Spleen (tissue), 11 donors: ENCODE measurements at regions not wholly inside any gene's neighbourhood (a gene's known extent, or its start where the extent isn't known, plus 50 kb on each side); places are given as distances from the start of the nearest gene placed in this dataset.

ENCODE experiments used
- DNase-seq: peaks from one replicate; pipeline ENCODE4 v3.0.0-alpha.2; 2020
- H3K27ac ChIP-seq, 8 donors: fragments of 200-600 bp; sonication (generic) in 7 of 8; 1 replicate in 4 of 8; 2 replicates in 4 of 8; pipeline versions ENCODE4 v1.5.0 to v1.8.0; 2016 to 2021; ENCODE audit warnings: inconsistent platforms in 4 of 8, mild to moderate bottlenecking in 4 of 8, moderate library complexity in 1 of 8
- H3K27me3 ChIP-seq, 7 donors: fragments of 200-600 bp; sonication (generic) in 6 of 7; replicated peaks in 1 of 7; 1 replicate in 4 of 7; 2 replicates in 3 of 7; pipeline versions ENCODE4 v1.5.0 to v1.8.0; 2016 to 2021; ENCODE audit warnings: inconsistent platforms in 3 of 7, mild to moderate bottlenecking in 1 of 7
- H3K36me3 ChIP-seq, 6 donors: fragments of 200-600 bp; sonication (generic) in 5 of 6; 1 replicate in 4 of 6; 2 replicates in 2 of 6; pipeline versions ENCODE4 v1.5.0 to v1.8.0; 2016 to 2021; ENCODE audit warnings: inconsistent platforms in 2 of 6
- H3K4me1 ChIP-seq, 6 donors: fragments of 200-600 bp; sonication (generic) in 5 of 6; 1 replicate in 3 of 6; 2 replicates in 3 of 6; pipeline versions ENCODE4 v1.5.0 to v1.8.0; 2016 to 2021; ENCODE audit warnings: inconsistent platforms in 3 of 6
- H3K4me3 ChIP-seq, 8 donors: fragments of 200-600 bp; sonication (generic) in 7 of 8; 1 replicate in 4 of 8; 2 replicates in 4 of 8; pipeline versions ENCODE4 v1.5.0 to v1.8.0; 2016 to 2021; ENCODE audit warnings: inconsistent platforms in 4 of 8, mild to moderate bottlenecking in 4 of 8, moderate library complexity in 2 of 8
- H3K9me3 ChIP-seq, 8 donors: fragments of 200-600 bp; sonication (generic) in 7 of 8; 1 replicate in 4 of 8; 2 replicates in 4 of 8; pipeline versions ENCODE4 v1.5.0 to v1.8.0; 2016 to 2021; ENCODE audit warnings: inconsistent platforms in 4 of 8
- POLR2A ChIP-seq, 3 donors: fragments of 450-650 bp; IDR thresholded peaks; one replicate each; pipeline ENCODE4 v1.5.1; 2017; ENCODE audit warnings: antibody characterized with exemption in 3 of 3, mild to moderate bottlenecking in 1 of 3
- POLR2AphosphoS5 ChIP-seq, 3 donors: sonication (generic); formaldehyde crosslinking; IDR thresholded peaks; one replicate each; pipeline ENCODE4 v1.5.1; 2017; ENCODE audit warnings: antibody characterized with exemption in 3 of 3
- WGBS, 5 donors: extraction: QIAGEN DNeasy Blood & Tissue Kit in 3 of 5; methylation state at CpG; one replicate each; pipeline versions ENCODE4 v1.1.5 to v1.1.7; 2013 to 2018; 5-methylcytosine and 5-hydroxymethylcytosine counted together
- intact Hi-C: fragments of 100-400 bp; cut with DNase I; formaldehyde crosslinking; loops from one replicate; pipeline ENCODE4 v1.15.0; 2023; ENCODE audit warnings: low total_unique reads
- TF ChIP-seq, protein P1 (sequence below), 11 experiments: fragments of 200-600 bp in 7 of 11; fragments of 450-650 bp in 4 of 11; sonication (generic) in 4 of 11; IDR thresholded peaks in 8 of 11; conservative IDR thresholded peaks in 3 of 11; 1 replicate in 7 of 11; 2 replicates in 4 of 11; pipeline versions ENCODE4 v1.4.0 to v1.8.0; 2016 to 2021; ENCODE audit warnings: antibody characterized with exemption in 11 of 11, inconsistent platforms in 4 of 11, mild to moderate bottlenecking in 1 of 11
- donor health status: healthy with polysubstance abuse.
- donor health status: DM: no; HTN: no; CAD: no; lungs with moderate emphysema.
- donor health status: DM: no; HTN: no; CAD: no.
- donor health status: Bipolar disorder and iron deficiency.
- donor health status: healthy.
- donor health status: DM: no; HTN: no; CAD: no.
- donor health status: DM: yes; HTN: yes; CAD: no.

DNA sequence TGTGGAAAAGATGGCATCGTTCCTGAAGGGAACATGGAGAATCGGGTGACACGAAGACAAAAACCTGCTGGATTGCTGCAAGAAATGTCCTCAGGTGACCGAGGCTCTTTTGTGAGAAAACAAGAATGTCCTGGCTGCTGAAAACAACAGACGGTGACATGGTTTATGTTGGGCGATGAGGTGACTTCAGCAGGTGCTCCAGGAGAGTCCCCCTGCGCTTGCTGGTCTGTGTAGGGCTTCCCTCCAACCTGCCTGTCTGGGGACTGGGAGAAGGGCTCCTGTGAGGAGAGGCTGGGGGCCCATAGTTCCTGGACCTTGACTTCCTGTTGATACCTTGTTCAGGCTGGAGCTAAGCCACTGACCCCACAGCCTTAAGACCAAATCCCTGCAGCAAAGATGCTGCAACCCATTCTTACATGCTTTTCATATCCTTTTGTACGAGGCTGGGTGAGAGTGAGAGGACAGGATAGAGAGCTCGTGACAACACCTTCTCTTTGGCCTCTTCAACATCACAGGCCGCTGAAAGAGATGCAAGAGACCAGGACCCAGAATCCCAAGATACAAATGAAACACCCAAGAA lies 134.8 kb downstream of the CD83 start:
- 93 to 96% (median 95%) methylated on average over 10 of the region's 10 CpGs for WGBS, 5 donors
- Histone ChIP-seq H3K36me3 (no peaks in the 10 kb centered on the region), H3K9me3 (no peaks in the 10 kb centered on the region), H3K4me1 (peaks cover 0 to 15% (median 0%) of the 10 kb centered on the region in 6 donors), H3K27ac (no peak overlapping the region), H3K4me3 (no peak overlapping the region), H3K27me3 (no peaks in the 10 kb centered on the region)
- no peak for DNase-seq
- TF ChIP-seq POLR2AphosphoS5 (IDR thresholded peaks at IDR 0.05) (no peak), POLR2A (IDR thresholded peaks at IDR 0.05) (no peak)
- TF ChIP-seq, protein P1, sequence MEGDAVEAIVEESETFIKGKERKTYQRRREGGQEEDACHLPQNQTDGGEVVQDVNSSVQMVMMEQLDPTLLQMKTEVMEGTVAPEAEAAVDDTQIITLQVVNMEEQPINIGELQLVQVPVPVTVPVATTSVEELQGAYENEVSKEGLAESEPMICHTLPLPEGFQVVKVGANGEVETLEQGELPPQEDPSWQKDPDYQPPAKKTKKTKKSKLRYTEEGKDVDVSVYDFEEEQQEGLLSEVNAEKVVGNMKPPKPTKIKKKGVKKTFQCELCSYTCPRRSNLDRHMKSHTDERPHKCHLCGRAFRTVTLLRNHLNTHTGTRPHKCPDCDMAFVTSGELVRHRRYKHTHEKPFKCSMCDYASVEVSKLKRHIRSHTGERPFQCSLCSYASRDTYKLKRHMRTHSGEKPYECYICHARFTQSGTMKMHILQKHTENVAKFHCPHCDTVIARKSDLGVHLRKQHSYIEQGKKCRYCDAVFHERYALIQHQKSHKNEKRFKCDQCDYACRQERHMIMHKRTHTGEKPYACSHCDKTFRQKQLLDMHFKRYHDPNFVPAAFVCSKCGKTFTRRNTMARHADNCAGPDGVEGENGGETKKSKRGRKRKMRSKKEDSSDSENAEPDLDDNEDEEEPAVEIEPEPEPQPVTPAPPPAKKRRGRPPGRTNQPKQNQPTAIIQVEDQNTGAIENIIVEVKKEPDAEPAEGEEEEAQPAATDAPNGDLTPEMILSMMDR (IDR thresholded peaks at IDR 0.05 in 8 of 11, conservative IDR thresholded peaks at IDR 0.05 in 3 of 11) = no peak
- intact Hi-C loops = no loop called here

DNA sequence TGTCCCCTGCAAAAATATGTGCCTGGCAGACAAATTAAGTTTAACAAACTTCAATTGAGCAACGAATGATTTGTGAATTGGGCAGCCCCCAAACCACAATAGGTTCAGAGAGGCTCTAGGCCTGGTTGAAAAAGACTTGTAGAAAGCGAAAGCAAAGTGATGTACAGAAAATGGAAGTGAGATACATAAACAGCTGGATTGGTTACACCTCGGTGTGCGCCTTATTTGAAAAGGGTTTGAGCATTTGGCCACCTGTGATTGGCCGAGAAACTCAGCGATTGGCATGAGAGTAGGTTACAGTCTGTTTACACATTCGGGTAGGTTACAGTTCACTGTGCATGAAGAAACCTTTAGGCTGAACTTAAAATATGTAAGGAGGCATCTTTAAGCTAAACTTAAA lies 136.9 kb downstream of the CD83 start:
- H3K27me3 ChIP-seq = no peaks in the 10 kb centered on the region
- no peak for DNase-seq
- H3K9me3 ChIP-seq = no peaks in the 10 kb centered on the region
- H3K27ac ChIP-seq = peak overlapping the region in 4 of 8 donors; percentile 25 to 52 (median 48)
- H3K4me3 ChIP-seq = no peak overlapping the region
- no peaks in the 10 kb centered on the region for H3K36me3 ChIP-seq
- no peak for TF ChIP-seq POLR2A (IDR thresholded peaks at IDR 0.05)
- intact Hi-C loops = no loop called here
- 53 to 71% (median 60%) methylated on average over 7 of the region's 7 CpGs for WGBS, 5 donors
- H3K4me1 ChIP-seq = peaks cover 0 to 15% (median 2%) of the 10 kb centered on the region in 6 donors

DNA sequence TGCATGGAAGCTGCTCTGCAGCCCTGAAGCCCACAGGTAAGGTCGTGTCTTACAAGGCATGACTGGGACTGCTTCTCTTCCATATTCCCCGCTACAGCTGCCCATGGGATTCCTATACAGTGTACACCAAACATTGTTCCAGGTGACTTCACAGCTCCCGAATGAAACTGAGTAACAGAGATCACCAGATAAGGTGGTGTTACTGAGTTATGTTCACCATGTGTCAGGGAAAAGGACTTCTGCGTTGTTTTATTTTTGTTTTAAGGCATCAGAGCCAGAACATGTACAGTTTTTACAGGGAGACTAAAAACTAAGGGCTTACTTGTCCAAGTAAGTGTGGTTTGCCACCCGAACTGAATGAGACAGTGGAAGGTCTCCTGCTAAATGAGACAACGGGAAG lies 138.3 kb downstream of the CD83 start:
- Histone ChIP-seq H3K4me1 (peaks cover 0 to 15% (median 2%) of the 10 kb centered on the region in 6 donors), H3K27me3 (no peaks in the 10 kb centered on the region), H3K4me3 (no peak overlapping the region), H3K9me3 (peaks cover 0 to 8% (median 4%) of the 10 kb centered on the region in 8 donors), H3K27ac (no peak overlapping the region), H3K36me3 (no peaks in the 10 kb centered on the region)
- intact Hi-C loops = no loop called here
- TF ChIP-seq POLR2A (IDR thresholded peaks at IDR 0.05) = no peak
- TF ChIP-seq, protein P1 (IDR thresholded peaks at IDR 0.05 in 8 of 11, conservative IDR thresholded peaks at IDR 0.05 in 3 of 11) = no peak
- 92 to 95% (median 93%) methylated on average over 6 of the region's 6 CpGs for WGBS, 5 donors
- DNase-seq = no peak

GRCh38 chr6:14258117-14258516 lies 140.5 kb downstream of the CD83 start:
- no peak for DNase-seq
- Histone ChIP-seq H3K4me3 (no peak overlapping the region), H3K9me3 (peaks cover 0 to 14% (median 8%) of the 10 kb centered on the region in 8 donors), H3K27me3 (no peaks in the 10 kb centered on the region), H3K4me1 (peaks cover 0 to 14% (median 2%) of the 10 kb centered on the region in 6 donors), H3K27ac (no peak overlapping the region), H3K36me3 (no peaks in the 10 kb centered on the region)
- no peak for TF ChIP-seq POLR2A (IDR thresholded peaks at IDR 0.05)
- intact Hi-C loops = no loop called here
- WGBS, 5 donors = 74 to 84% (median 77%) methylated on average over 2 of the region's 2 CpGs

DNA sequence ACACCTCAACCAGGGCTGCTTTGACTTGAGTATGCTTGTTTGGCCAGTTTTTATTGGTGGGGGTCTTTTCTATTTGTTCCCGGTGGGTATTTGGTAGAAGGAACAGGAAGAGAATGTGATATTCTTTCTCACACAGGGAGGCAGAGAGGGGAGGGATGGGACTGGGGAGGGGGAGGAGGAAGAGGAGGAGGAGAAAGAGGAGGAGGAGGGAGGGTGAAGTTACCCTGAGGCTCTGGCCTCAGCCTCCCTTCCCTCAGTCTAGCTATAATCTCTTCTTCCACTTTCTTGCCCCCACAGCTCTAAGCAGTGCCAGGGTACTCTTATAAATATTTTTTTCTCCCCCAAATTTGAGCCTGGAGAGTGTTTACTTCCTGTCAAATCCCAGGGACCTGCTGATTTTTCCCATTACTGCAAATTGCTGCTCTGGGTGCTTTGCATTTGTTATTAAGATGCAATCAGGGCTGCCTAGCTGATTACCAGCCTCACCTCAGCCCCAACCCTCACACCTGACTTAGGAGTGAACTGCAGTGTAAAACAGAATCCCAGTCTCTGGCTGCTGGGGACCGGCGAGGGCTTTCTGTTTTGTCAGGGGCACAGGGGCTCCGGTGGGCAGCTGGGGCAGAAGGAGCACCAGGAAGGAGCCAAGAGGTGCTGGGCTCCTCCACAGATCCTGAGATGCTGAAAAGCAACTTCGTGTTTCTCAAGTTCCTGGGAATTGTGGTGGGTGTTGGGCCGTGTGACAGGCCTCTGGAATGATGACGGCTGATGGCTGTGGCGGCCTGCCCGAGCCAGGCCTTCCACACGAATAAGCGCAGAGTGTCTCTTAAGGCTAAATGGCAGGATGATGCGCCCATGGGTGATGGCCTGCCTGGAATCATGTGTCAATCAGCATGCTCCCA lies 141.4 kb downstream of the CD83 start:
- no peak for DNase-seq
- 70 to 86% (median 77%) methylated on average over 12 of the region's 12 CpGs for WGBS, 5 donors
- Histone ChIP-seq H3K36me3 (no peaks in the 10 kb centered on the region), H3K27me3 (no peaks in the 10 kb centered on the region), H3K9me3 (peaks cover 0 to 22% (median 15%) of the 10 kb centered on the region in 8 donors), H3K4me1 (peaks cover 0 to 9% (median 2%) of the 10 kb centered on the region in 6 donors), H3K27ac (no peak overlapping the region), H3K4me3 (no peak overlapping the region)
- TF ChIP-seq POLR2AphosphoS5 (IDR thresholded peaks at IDR 0.05) (no peak), POLR2A (IDR thresholded peaks at IDR 0.05) (no peak)
- TF ChIP-seq, protein P1 (IDR thresholded peaks at IDR 0.05 in 8 of 11, conservative IDR thresholded peaks at IDR 0.05 in 3 of 11) = no peak
- intact Hi-C loops = no loop called here
